MCF 10A (cell line): ENCODE measurements at regions not wholly inside any gene's neighbourhood (a gene's known extent, or its start where the extent isn't known, plus 50 kb on each side); places are given as distances from the start of the nearest gene placed in this dataset.

Experiments used
- BruUV-seq: library from RNA; stranded (reverse); fragments of 400-500 nt; replicated peaks from 2 replicates; lab custom pipeline; 2021; lab: Mats Ljungman, UMichigan
- CTCF ChIA-PET: fragments of 300-600 bp; sonication (Branson Sonifier 250); formaldehyde crosslinking; extraction: SDS; loops from one replicate; lab custom pipeline; 2021; ENCODE audit warnings: antibody characterized with exemption, inconsistent platforms; lab: Yijun Ruan, JAX
- POLR2A ChIA-PET: fragments of 300-600, 350-650 bp; sonication (Branson Sonifier 250); formaldehyde crosslinking; extraction: SDS; loops from one replicate; lab custom pipeline; 2020; ENCODE audit warnings: antibody characterized with exemption, inconsistent platforms; lab: Yijun Ruan, JAX
- DNase-seq: peaks from one replicate; pipeline ENCODE4 v3.0.0-alpha.2; 2018; ENCODE audit not compliant: unreplicated experiment
- H3K27ac Mint-ChIP-seq: one replicate; pipeline ENCODE4 v1.8.0; 2022; ENCODE audit warnings: mild to moderate bottlenecking, low read depth, mixed read lengths; ENCODE audit not compliant: unreplicated experiment
- H3K27me3 Mint-ChIP-seq: one replicate; pipeline ENCODE4 v1.8.0; 2022; ENCODE audit warnings: mixed read lengths; ENCODE audit not compliant: insufficient read depth, unreplicated experiment
- H3K36me3 Mint-ChIP-seq: one replicate; pipeline ENCODE4 v1.8.0; 2022; ENCODE audit warnings: mild to moderate bottlenecking, moderate library complexity, mixed read lengths; ENCODE audit not compliant: insufficient read depth, unreplicated experiment
- H3K4me1 Mint-ChIP-seq: one replicate; pipeline ENCODE4 v1.8.0; 2022; ENCODE audit warnings: mixed read lengths; ENCODE audit not compliant: insufficient read depth, unreplicated experiment
- H3K4me3 Mint-ChIP-seq: one replicate; pipeline ENCODE4 v1.8.0; 2022; ENCODE audit warnings: mild to moderate bottlenecking, moderate library complexity, mixed read lengths; ENCODE audit not compliant: unreplicated experiment
- H3K9me3 Mint-ChIP-seq: one replicate; pipeline ENCODE4 v1.8.0; 2022; ENCODE audit warnings: mixed read lengths; ENCODE audit not compliant: unreplicated experiment
- intact Hi-C: fragments of 100-400 bp; cut with micrococcal nuclease; formaldehyde crosslinking; loops from 2 replicates; pipeline ENCODE4 v1.14.1; 2022
- TF ChIP-seq, protein P1 (sequence below): fragments of 200-600 bp; IDR thresholded peaks from one replicate; pipeline ENCODE4 v1.8.0; 2022; ENCODE audit warnings: antibody characterized with exemption, mild to moderate bottlenecking; ENCODE audit not compliant: unreplicated experiment

DNA sequence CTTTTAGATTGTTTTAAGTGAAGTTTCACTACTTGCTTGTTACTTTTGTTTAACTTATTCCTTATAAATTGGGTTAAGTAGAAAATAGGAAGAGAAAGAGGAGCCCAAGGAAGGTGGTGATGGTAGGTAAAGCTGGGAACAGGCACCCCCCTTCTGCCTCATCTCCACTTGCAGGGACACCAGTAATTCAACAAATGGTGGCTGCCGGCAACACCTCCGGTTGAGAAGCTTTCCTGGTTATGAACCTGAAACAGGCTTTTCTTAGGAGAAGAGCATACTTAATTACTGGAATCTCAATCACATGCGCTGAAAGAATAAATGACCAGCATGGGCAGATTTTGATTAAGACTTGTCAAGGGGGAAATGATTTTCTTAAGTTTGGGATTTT is 158.9 kb upstream of the ZNF217 start:
- H3K36me3 Mint-ChIP-seq: no peaks in the 10 kb centered on the region
- intact Hi-C loops: loop anchor here (5.0 kb wide), 2 partner anchors 160 to 175 kb away; partner anchors contain the start of gene ZNF217
- TF ChIP-seq, protein P1, sequence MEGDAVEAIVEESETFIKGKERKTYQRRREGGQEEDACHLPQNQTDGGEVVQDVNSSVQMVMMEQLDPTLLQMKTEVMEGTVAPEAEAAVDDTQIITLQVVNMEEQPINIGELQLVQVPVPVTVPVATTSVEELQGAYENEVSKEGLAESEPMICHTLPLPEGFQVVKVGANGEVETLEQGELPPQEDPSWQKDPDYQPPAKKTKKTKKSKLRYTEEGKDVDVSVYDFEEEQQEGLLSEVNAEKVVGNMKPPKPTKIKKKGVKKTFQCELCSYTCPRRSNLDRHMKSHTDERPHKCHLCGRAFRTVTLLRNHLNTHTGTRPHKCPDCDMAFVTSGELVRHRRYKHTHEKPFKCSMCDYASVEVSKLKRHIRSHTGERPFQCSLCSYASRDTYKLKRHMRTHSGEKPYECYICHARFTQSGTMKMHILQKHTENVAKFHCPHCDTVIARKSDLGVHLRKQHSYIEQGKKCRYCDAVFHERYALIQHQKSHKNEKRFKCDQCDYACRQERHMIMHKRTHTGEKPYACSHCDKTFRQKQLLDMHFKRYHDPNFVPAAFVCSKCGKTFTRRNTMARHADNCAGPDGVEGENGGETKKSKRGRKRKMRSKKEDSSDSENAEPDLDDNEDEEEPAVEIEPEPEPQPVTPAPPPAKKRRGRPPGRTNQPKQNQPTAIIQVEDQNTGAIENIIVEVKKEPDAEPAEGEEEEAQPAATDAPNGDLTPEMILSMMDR: no peak
- ChIA-PET CTCF (interaction anchor here (0.8 to 1.3 kb wide), 4 partner anchors 17 to 173 kb away, joined by 3 to 6 read pairs (median 4); no protein-coding TSS in a partner anchor), POLR2A (interaction anchor here (0.6 to 3.4 kb wide), 19 partner anchors 14 to 309 kb away, joined by 3 to 38 read pairs (median 6); no protein-coding TSS in a partner anchor)
- BruUV-seq: TSS peak; percentile 99
- H3K4me3 Mint-ChIP-seq: no peak overlapping the region
- no peaks in the 10 kb centered on the region for H3K27me3 Mint-ChIP-seq
- DNase-seq: no peak
- peak overlapping the region; percentile 83 for H3K27ac Mint-ChIP-seq
- H3K4me1 Mint-ChIP-seq: peaks cover 29% of the 10 kb centered on the region
- H3K9me3 Mint-ChIP-seq: no peaks in the 10 kb centered on the region

DNA sequence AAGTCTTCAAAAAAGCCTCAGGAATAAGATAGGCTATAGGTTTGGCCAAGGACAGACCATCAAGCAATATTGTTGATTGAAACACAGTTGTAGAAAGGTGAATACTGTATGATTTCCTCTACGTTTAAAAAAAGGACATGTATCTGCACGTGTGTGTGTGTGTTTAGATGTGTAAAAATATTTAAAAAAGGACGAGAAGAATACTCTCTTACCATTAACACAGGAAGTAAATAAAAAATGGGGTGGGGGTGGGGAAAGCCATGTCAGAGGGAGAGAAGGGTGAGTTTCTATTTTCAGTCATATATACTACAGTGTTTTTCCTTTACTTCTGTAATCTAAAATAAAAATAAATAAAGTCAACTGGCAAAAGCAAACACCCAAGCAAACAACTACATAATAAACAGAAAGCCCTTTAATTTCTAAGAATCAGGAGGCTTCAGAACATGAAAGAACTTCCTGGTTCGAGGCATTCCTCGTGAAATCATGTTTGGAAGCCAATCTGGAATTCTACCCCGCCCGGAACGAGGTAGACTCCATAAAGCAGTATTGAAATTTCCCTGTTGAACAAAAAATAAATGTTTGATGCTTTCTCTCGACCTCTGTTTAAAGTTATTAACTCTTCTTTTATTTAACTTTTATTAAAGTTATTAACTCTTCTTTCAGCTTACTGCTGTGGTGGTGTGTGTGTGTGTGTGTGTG is 158.1 kb upstream of the ZNF217 start:
- TF ChIP-seq, protein P1: no peak
- no peak for DNase-seq
- no peaks in the 10 kb centered on the region for H3K36me3 Mint-ChIP-seq
- ChIA-PET POLR2A (interaction anchor here (0.6 to 3.4 kb wide), 15 partner anchors 13 to 165 kb away, joined by 3 to 38 read pairs (median 7); no protein-coding TSS in a partner anchor), CTCF (interaction anchor here (0.5 to 0.9 kb wide), 3 partner anchors 16 to 659 kb away, joined by 3 read pairs; no protein-coding TSS in a partner anchor)
- no peaks in the 10 kb centered on the region for H3K27me3 Mint-ChIP-seq
- H3K4me1 Mint-ChIP-seq: peaks cover 29% of the 10 kb centered on the region
- H3K9me3 Mint-ChIP-seq: no peaks in the 10 kb centered on the region
- BruUV-seq: no TSS peak
- H3K4me3 Mint-ChIP-seq: no peak overlapping the region
- H3K27ac Mint-ChIP-seq: peak overlapping the region; percentile 83
- intact Hi-C loops: loop anchor here (5.0 kb wide), 2 partner anchors 159 to 174 kb away; partner anchors contain the start of gene ZNF217

DNA sequence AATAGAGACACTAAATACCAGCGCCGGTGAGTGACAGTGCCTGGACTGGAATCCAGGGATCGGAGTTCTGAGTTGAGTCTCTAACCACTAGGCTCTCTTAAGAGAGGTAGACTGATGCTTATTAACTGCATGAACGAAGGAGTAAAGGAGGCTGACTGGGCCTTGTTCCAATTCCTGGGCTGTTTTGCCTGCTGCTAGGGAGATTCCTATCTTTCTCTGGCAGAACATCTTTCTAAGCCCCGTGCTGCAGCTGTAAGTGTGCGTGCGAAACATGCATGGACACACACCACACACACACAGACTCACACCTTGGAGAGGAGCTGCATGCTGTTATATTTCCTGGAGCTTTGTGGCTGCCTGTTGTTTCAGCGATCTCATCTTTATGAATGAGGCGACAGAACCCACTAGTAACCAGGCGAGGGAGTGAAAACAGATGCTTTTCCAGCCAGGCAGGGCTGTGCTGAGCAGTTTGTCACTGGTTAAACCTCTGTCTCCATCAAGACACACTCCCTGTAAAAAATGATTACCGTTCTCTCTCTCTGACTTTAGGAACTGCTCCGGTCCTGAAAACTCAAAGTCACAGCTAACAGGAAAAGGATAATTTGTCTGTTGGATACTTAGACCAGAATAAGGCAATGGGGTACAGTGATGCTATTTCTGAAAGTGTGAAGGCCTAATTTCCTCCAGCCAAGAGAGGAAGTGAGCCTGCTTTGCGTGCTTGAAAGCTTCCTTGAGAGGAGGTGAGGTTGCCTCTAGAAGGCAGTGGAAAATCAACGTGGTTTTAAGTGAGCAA is 157.4 kb upstream of the ZNF217 start:
- intact Hi-C loops: loop anchor here (5.0 kb wide), 2 partner anchors 159 to 174 kb away; partner anchors contain the start of gene ZNF217
- Mint-ChIP-seq H3K27ac (peak overlapping the region; percentile 83), H3K4me3 (no peak overlapping the region), H3K36me3 (no peaks in the 10 kb centered on the region), H3K9me3 (no peaks in the 10 kb centered on the region), H3K4me1 (peaks cover 29% of the 10 kb centered on the region), H3K27me3 (no peaks in the 10 kb centered on the region)
- ChIA-PET POLR2A (interaction anchor here (0.5 to 2.1 kb wide), 9 partner anchors 12 to 130 kb away, joined by 3 to 12 read pairs (median 4); no protein-coding TSS in a partner anchor), CTCF (interaction anchor here (0.5 to 0.9 kb wide), 3 partner anchors 17 to 659 kb away, joined by 3 read pairs; no protein-coding TSS in a partner anchor)
- BruUV-seq: no TSS peak
- no peak for DNase-seq
- TF ChIP-seq, protein P1: no peak
